ENCODE measurements at regions not wholly inside any gene's neighbourhood (a gene's known extent, or its start where the extent isn't known, plus 50 kb on each side); places are given as distances from the start of the nearest gene placed in this dataset.

DNA sequence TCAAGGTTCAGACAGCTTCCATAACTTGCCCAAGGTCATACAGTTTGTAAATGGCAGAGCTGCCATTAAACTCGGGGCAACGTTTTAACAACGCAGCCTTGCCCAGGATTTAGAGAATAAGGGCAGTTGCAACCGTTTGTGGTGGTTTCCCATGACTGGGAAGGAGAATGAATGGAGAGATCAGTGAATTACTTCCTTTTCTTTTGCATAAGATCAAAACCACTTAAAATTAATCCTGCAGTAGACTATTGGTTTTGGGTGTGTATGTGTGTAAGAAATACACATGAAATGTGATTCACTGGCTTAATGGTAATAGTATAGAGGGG is 179.1 kb upstream of the MIR17HG start:
- no peak for DNase-seq
- no peak overlapping the region for H3K4me3 Mint-ChIP-seq
- POLR2A ChIA-PET, result no interaction called here
- H3K27ac Mint-ChIP-seq, result no peak overlapping the region
- no peaks in the 10 kb centered on the region for H3K4me1 Mint-ChIP-seq
- ATAC-seq (ENCODE audit: low read depth), result no peak
- H3K36me3 Mint-ChIP-seq, result no peaks in the 10 kb centered on the region
- H3K9me3 Mint-ChIP-seq, result no peaks in the 10 kb centered on the region
- peaks cover 6% of the 10 kb centered on the region for H3K27me3 Mint-ChIP-seq

DNA sequence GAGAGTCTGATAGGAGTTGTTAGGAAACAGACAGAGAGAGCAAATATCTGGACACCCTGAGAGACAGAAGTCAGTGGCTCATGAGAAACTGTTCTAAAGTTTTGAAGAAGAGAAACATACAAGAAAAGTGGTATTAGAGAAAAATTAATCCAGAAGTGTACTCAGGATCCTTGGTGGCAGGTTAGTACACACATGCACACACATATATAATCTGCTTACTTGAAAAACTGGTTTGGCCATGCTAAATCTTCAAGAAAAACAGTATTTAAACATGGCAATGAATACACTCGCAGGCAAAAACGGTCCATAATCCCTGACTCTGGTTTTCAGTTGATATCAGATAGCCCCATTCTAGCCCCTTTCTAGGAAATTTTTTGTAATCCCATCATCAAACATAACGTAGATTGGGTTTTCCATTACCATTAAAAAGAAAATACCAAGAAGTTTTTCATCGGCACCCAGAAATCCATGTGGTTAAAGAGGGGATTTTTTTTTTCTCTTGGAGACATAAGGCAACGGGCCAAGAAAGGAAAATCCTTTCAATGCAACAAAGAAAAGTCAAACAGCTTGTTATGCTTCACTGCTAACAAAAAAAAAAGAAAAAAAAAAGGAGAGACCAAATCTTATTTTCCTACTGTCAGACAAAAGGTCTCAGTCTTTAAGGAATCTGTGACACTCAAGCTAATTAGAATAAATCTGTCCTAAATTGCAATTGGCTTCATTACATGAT is 178.0 kb upstream of the MIR17HG start:
- Mint-ChIP-seq H3K36me3 (no peaks in the 10 kb centered on the region), H3K27ac (no peak overlapping the region), H3K4me3 (no peak overlapping the region), H3K4me1 (no peaks in the 10 kb centered on the region), H3K9me3 (no peaks in the 10 kb centered on the region), H3K27me3 (peaks cover 6% of the 10 kb centered on the region)
- no peak for ATAC-seq (ENCODE audit: low read depth)
- DNase-seq, result no peak
- POLR2A ChIA-PET, result no interaction called here

DNA sequence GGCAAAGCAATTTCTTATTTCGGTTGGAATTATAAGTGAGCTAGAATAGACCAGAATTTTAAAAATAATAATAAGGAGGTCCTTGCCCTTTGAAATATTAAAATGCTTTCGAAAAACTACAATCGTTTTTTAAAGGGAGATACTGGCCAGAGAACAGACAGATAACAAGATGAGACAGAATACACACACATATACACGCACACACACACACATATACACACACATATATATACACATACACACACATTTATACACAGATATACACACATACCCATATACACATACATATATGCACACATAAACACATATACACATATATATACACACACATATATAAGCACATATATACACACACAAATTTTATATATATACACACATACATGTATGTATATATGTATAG is 175.3 kb upstream of the MIR17HG start:
- POLR2A ChIA-PET, result no interaction called here
- no peak for DNase-seq
- H3K9me3 Mint-ChIP-seq, result no peaks in the 10 kb centered on the region
- no peaks in the 10 kb centered on the region for H3K36me3 Mint-ChIP-seq
- no peak for ATAC-seq (ENCODE audit: low read depth)
- H3K27ac Mint-ChIP-seq, result no peak overlapping the region
- peaks cover 2% of the 10 kb centered on the region for H3K4me1 Mint-ChIP-seq
- H3K27me3 Mint-ChIP-seq, result peaks cover 11% of the 10 kb centered on the region
- no peak overlapping the region for H3K4me3 Mint-ChIP-seq

DNA sequence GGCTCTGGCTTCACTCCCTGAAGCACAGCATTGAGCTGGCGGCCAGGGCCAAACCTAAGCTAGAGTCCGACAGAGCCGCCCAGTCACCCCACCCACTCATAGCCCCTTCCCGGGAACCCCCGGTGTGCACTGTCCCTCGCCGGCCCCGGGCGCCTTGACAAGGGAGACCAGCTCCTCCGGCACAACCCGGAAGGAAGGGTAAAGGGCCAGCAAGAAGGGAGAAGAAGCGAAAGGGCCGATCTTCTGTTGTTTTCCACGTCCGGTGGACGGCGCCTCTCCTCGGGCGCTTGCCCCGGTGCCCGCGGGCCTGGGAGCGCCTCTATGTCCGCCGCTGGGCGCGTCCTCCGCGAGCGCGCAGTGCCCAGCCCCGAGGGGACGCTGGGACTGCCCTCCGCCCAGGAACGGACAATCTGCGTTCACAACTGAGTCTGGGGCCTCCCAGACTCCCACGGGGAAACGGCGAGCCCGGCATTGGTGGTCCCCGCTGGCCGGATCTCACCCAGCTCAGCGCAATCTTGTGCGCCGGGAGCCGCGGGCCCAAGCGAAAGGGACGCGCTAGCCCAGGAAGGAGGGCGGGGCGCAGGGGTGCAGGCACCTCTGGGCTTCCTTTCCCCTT is 172.5 kb upstream of the MIR17HG start:
- Mint-ChIP-seq H3K36me3 (no peaks in the 10 kb centered on the region), H3K9me3 (no peaks in the 10 kb centered on the region), H3K4me1 (peaks cover 2% of the 10 kb centered on the region), H3K27ac (no peak overlapping the region), H3K4me3 (no peak overlapping the region), H3K27me3 (peaks cover 8% of the 10 kb centered on the region)
- POLR2A ChIA-PET, result no interaction called here
- DNase-seq, result no peak
- no peak for ATAC-seq (ENCODE audit: low read depth)

DNA sequence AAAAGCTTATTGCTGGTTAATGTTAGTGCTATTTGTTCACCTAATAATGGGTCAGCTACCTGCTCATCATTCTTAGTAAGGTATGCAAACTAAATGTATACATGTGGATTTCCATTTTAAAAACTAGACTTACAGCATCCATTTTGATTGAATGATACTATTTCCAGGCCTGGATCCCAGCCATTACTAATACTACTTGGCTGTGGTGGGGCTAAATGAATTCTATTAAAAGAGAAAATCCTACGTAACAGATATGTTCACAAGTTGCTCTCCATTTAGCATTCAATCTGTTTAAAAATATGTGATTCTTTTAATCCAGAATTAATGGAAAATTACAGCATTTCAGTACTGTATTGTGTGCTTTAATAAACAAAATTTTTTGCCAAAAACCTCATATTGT is 169.4 kb upstream of the MIR17HG start:
- H3K36me3 Mint-ChIP-seq, result no peaks in the 10 kb centered on the region
- POLR2A ChIA-PET, result no interaction called here
- ATAC-seq (ENCODE audit: low read depth) (no peak), DNase-seq (no peak)
- peaks cover 2% of the 10 kb centered on the region for H3K4me1 Mint-ChIP-seq
- H3K4me3 Mint-ChIP-seq, result no peak overlapping the region
- H3K27me3 Mint-ChIP-seq, result peaks cover 8% of the 10 kb centered on the region
- H3K27ac Mint-ChIP-seq, result no peak overlapping the region
- no peaks in the 10 kb centered on the region for H3K9me3 Mint-ChIP-seq

DNA sequence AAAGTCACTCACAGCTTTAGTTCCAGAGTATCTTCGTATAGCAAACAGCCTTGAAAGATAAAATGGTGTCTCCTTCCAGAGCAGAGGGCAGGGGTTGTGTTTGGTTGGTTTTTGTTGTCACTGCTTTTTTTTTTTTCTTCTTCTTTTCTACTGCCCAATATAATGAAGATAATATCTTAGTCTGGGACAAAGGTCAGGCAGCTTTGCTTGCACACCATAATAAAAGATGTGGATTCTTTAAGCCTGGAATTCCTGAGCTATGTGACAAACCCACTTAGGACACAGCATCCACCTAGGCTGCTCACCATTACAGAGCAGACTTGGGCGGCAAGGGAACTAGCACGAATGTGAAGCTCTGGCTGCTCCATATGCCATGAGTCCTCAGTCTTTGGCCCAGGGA is 165.6 kb upstream of the MIR17HG start:
- H3K4me3 Mint-ChIP-seq, result no peak overlapping the region
- H3K27ac Mint-ChIP-seq, result no peak overlapping the region
- H3K36me3 Mint-ChIP-seq, result no peaks in the 10 kb centered on the region
- no peaks in the 10 kb centered on the region for H3K4me1 Mint-ChIP-seq
- DNase-seq (no peak), ATAC-seq (ENCODE audit: low read depth) (no peak)
- H3K9me3 Mint-ChIP-seq, result no peaks in the 10 kb centered on the region
- H3K27me3 Mint-ChIP-seq, result no peaks in the 10 kb centered on the region
- POLR2A ChIA-PET, result no interaction called here

DNA sequence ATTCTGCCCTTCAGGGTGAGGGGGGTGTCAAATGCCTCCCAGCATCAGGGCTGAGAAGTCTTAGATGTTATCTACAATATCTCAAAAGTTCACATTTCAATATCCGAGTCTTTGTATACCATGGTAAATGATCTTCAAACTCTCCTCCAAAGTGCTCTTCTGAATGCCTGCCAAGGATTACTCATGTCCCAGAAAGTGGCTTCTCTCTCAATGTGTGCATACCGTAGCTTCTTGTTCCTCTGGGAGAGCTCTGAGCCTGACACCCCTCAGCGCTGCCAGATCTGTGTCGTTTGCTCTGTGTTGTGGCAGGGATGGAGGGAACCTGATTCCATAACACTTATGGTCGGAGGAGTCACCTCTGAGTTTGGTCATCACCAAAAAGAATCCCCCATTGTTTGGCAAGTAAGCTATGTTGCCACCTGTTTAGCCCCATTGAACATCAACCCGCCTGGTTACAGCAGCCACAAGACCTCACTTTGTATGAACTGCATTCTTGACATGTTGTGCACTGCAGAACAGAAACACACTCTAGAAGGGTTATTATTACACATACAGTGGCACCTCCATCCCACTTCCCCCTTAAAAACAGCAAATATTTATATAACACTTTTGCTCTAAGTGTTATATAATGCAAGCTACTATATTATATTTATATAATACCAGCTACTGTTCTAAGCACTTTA is 163.1 kb upstream of the MIR17HG start:
- H3K4me3 Mint-ChIP-seq, result no peak overlapping the region
- no peak for ATAC-seq (ENCODE audit: low read depth)
- POLR2A ChIA-PET, result no interaction called here

DNA sequence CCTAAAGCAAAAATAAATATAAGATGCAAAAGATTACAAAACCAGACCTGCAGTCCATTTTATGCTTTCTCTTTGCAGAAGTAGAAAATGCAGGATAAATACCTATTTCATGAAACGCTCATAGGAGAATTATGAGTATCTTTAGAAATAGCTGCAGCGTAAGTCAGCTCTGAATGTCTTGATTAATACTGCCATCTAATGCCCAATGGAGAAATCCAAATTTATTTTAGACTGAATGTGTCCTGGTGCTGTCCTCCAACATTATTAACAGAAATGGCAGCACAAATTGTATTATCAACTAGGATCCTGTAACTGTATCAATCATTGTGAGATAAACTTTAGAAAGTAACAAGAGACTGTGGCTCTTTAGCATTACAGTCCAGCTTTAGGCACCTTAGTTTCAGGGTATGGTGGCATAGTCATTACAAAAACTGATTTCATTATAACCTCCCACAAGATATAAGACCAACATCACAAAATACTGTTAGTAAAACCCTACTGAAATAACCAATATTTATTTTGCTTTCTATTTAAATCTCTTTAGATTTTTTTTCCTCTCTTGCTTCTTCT is 162.1 kb upstream of the MIR17HG start:
- Mint-ChIP-seq H3K27me3 (no peaks in the 10 kb centered on the region), H3K9me3 (no peaks in the 10 kb centered on the region), H3K4me1 (no peaks in the 10 kb centered on the region), H3K36me3 (no peaks in the 10 kb centered on the region), H3K27ac (no peak overlapping the region), H3K4me3 (no peak overlapping the region)
- DNase-seq, result no peak
- ATAC-seq (ENCODE audit: low read depth), result no peak
- POLR2A ChIA-PET, result no interaction called here

More for the DNA sequence above, 163.1 kb upstream of the MIR17HG start:
- Mint-ChIP-seq H3K27ac (no peak overlapping the region), H3K9me3 (no peaks in the 10 kb centered on the region), H3K4me1 (no peaks in the 10 kb centered on the region), H3K36me3 (no peaks in the 10 kb centered on the region), H3K27me3 (no peaks in the 10 kb centered on the region)
- DNase-seq, result no peak

DNA sequence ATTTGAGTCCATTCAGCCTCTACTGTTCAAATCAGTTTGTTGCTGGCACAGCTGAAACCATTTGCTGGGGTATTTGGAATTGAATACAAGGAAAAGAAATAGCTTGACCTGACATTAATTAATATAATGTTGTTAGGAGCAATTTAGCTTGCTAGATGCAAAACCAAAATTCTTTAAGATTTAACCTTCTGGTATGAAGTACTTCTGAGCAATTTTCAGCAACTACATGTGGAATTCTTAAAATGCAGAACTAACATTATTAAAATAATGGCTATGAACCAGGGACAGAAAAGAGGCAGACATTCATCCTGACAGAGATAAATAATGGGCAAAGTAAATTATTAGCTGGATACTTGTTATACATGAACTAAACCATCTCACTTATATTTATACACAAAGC is 160.0 kb upstream of the MIR17HG start:
- no peaks in the 10 kb centered on the region for H3K9me3 Mint-ChIP-seq
- no peaks in the 10 kb centered on the region for H3K36me3 Mint-ChIP-seq
- no peak for ATAC-seq (ENCODE audit: low read depth)

DNA sequence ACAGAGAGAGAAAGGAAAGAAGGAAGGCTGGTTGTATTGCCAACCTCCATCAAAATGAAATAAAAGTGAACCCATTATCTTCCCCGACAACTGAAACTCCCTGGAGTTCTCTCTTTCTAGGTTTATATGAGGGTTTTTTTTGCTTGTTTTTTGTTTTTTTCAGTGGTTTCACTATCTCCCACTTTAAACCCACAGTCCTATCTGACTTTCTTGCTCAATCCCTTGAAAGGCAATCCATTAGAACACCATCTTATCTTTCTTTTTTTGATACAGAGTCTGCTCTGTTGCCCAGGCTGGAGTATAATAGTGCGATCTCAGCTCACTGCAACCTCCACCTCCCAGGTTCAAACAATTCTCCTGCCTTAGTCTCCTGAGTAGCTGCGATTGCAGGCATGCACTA is 158.0 kb upstream of the MIR17HG start:
- POLR2A ChIA-PET, result no interaction called here
- Mint-ChIP-seq H3K4me3 (no peak overlapping the region), H3K4me1 (no peaks in the 10 kb centered on the region), H3K36me3 (no peaks in the 10 kb centered on the region), H3K27me3 (no peaks in the 10 kb centered on the region), H3K27ac (no peak overlapping the region), H3K9me3 (no peaks in the 10 kb centered on the region)
- DNase-seq (no peak), ATAC-seq (ENCODE audit: low read depth) (no peak)

More for the DNA sequence above, 160.0 kb upstream of the MIR17HG start:
- H3K27me3 Mint-ChIP-seq, result no peaks in the 10 kb centered on the region
- H3K4me1 Mint-ChIP-seq, result no peaks in the 10 kb centered on the region
- no peak overlapping the region for H3K4me3 Mint-ChIP-seq
- no peak for DNase-seq
- POLR2A ChIA-PET, result no interaction called here
- H3K27ac Mint-ChIP-seq, result no peak overlapping the region

DNA sequence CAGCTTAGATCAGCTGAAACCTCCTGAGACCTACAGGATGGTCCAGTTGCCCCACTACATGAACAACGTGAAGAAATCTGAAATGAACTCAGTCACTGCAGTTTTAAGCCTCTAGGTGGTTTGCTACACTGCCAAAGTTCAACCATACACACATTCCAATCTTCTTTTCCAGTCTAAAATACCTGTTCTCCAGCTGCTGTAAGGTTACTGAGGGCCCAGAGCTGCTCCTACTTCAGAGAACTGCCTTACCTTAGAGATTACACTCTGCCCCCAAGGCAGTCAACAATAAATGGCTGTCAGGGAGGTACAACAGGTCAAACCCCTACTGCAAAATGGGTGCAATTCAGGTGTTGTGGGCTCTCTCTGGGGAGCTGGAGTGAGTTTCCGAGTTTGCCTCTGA is 154.1 kb upstream of the MIR17HG start:
- no peaks in the 10 kb centered on the region for H3K9me3 Mint-ChIP-seq
- H3K36me3 Mint-ChIP-seq, result no peaks in the 10 kb centered on the region
- no peak for DNase-seq
- H3K4me3 Mint-ChIP-seq, result no peak overlapping the region
- no peaks in the 10 kb centered on the region for H3K4me1 Mint-ChIP-seq
- H3K27ac Mint-ChIP-seq, result no peak overlapping the region
- H3K27me3 Mint-ChIP-seq, result peaks cover 2% of the 10 kb centered on the region
- POLR2A ChIA-PET, result no interaction called here
- ATAC-seq (ENCODE audit: low read depth), result no peak

DNA sequence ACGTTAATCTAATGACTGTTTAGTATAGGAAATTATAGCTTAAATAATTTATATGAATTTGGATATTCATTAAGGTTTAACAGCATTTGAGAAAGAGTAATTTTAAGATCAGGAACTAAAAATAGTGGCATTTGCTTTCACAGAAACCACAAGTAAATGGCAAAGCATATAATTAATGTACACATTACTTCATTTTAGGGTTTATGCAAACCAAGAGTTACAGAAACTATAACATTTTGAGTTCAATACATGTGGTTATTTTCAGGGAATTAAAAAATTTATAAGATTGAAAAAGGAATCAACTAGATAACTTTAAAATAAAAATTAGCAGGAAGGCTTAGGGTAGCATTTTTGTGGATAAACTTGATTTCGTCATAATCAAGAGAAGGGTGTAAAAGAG is 151.7 kb upstream of the MIR17HG start:
- DNase-seq (no peak), ATAC-seq (ENCODE audit: low read depth) (no peak)
- POLR2A ChIA-PET, result no interaction called here
- no peak overlapping the region for H3K27ac Mint-ChIP-seq
- no peaks in the 10 kb centered on the region for H3K4me1 Mint-ChIP-seq
- peaks cover 2% of the 10 kb centered on the region for H3K27me3 Mint-ChIP-seq
- no peaks in the 10 kb centered on the region for H3K36me3 Mint-ChIP-seq
- no peak overlapping the region for H3K4me3 Mint-ChIP-seq
- no peaks in the 10 kb centered on the region for H3K9me3 Mint-ChIP-seq

DNA sequence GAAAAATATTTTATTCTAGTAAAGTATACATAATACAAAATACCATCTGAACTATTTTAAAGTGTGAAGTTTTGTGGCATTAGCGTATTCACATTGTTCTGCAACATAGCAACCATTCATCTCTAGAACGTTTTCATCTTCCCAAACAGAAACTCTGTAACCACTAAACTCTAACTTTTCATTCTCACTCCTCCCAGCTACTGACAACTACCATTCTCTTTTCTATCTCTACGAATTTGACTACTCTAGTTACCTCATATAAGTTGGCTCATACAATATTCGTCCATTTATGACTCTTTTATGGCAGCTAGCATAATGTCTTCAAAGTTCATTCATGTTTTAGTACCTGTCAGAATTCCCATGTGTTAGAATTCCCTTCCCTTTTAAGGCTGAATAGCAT is 150.5 kb upstream of the MIR17HG start:
- H3K27ac Mint-ChIP-seq, result no peak overlapping the region
- no peak overlapping the region for H3K4me3 Mint-ChIP-seq
- peaks cover 2% of the 10 kb centered on the region for H3K27me3 Mint-ChIP-seq
- POLR2A ChIA-PET, result no interaction called here
- ATAC-seq (ENCODE audit: low read depth), result no peak
- DNase-seq, result no peak
- H3K4me1 Mint-ChIP-seq, result no peaks in the 10 kb centered on the region
- no peaks in the 10 kb centered on the region for H3K36me3 Mint-ChIP-seq
- no peaks in the 10 kb centered on the region for H3K9me3 Mint-ChIP-seq

DNA sequence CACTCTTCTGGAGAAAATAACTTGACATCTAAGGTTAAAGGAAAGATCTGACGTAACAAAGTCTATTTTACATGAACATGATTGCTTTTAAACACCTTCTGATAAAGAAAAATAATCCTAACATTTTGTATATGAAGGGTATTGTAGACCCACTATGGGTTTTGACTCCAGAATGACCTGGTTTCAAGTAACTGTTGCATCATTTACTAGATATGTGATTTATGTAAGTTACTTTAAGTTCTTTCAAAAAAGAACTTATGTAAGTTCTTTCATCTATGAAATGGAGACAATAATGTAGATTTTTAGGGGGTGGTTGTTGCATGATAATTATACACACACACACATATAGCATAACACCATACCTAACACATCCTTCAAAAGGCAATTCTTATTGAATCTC is 147.6 kb upstream of the MIR17HG start:
- no peak for ATAC-seq (ENCODE audit: low read depth)
- H3K27ac Mint-ChIP-seq, result no peak overlapping the region
- H3K4me1 Mint-ChIP-seq, result no peaks in the 10 kb centered on the region
- H3K27me3 Mint-ChIP-seq, result no peaks in the 10 kb centered on the region
- POLR2A ChIA-PET, result no interaction called here
- DNase-seq, result no peak
- H3K36me3 Mint-ChIP-seq, result no peaks in the 10 kb centered on the region
- no peaks in the 10 kb centered on the region for H3K9me3 Mint-ChIP-seq
- no peak overlapping the region for H3K4me3 Mint-ChIP-seq
